IMR-90 (cell line): ENCODE measurements at regions not wholly inside any gene's neighbourhood (a gene's known extent, or its start where the extent isn't known, plus 50 kb on each side); places are given as distances from the start of the nearest gene placed in this dataset.

Experiments
- ATAC-seq: fragments of 200-7000 bp; cut with Tn5 transposase; 2 replicates; pipeline ENCODE4 v1.9.1; 2020; ENCODE audit warnings: low read depth, mild to moderate bottlenecking, moderate library complexity
- BruUV-seq: library from RNA; stranded (reverse); fragments of 400-500 nt; replicated peaks from 2 replicates; lab custom pipeline; 2021; lab: Mats Ljungman, UMichigan
- CTCF ChIA-PET: fragments of 300-600 bp; formaldehyde crosslinking; extraction: SDS; loops from one replicate; lab custom pipeline; 2021; ENCODE audit warnings: antibody characterized with exemption; lab: Yijun Ruan, JAX
- POLR2A ChIA-PET: fragments of 300-600 bp; sonication (Branson Sonifier 250); formaldehyde crosslinking; loops from one replicate; lab custom pipeline; 2022; ENCODE audit warnings: antibody characterized with exemption; ENCODE audit not compliant: unreplicated experiment; lab: Charles Lee
- DNase-seq: peaks from one replicate; pipeline ENCODE4 v3.0.0; 2013
- H2AFZ ChIP-seq: replicated peaks from 2 replicates; pipeline ENCODE3; 2013; ENCODE audit warnings: low read length, mild to moderate bottlenecking; ENCODE audit not compliant: poor library complexity
- H2AK5ac ChIP-seq: 2 replicates; pipeline ENCODE4 v1.6.1; 2013; ENCODE audit warnings: low read depth, low read length, inconsistent platforms
- H2AK9ac ChIP-seq: replicated peaks from 2 replicates; pipeline ENCODE3; 2013; ENCODE audit warnings: mild to moderate bottlenecking, low read depth, low read length, moderate library complexity; ENCODE audit not compliant: poor library complexity
- H2BK120ac ChIP-seq: 2 replicates; pipeline ENCODE4 v1.6.1; 2013; ENCODE audit warnings: low read depth, low read length, inconsistent platforms
- H2BK15ac ChIP-seq: 3 replicates; pipeline ENCODE4 v1.6.1; 2013; ENCODE audit warnings: low read depth, low read length, inconsistent platforms
- H2BK20ac ChIP-seq: 2 replicates; pipeline ENCODE4 v1.6.1; 2013; ENCODE audit warnings: low read depth, mild to moderate bottlenecking, inconsistent platforms, low read length, moderate library complexity
- H2BK5ac ChIP-seq: 2 replicates; pipeline ENCODE4 v1.6.1; 2013; ENCODE audit warnings: mild to moderate bottlenecking, low read depth, low read length, inconsistent platforms; ENCODE audit not compliant: poor library complexity, severe bottlenecking
- H3K14ac ChIP-seq: replicated peaks from 2 replicates; pipeline ENCODE4 v1.6.1; 2013; ENCODE audit warnings: low read depth, low read length, inconsistent platforms
- H3K18ac ChIP-seq: 2 replicates; pipeline ENCODE4 v1.6.1; 2013; ENCODE audit warnings: low read depth, low read length, control low read depth
- H3K23ac ChIP-seq: 2 replicates; pipeline ENCODE4 v1.6.1; 2013; ENCODE audit warnings: low read depth, low read length, inconsistent platforms
- H3K27ac ChIP-seq: 2 replicates; pipeline ENCODE4 v1.5.1; 2013; ENCODE audit warnings: mild to moderate bottlenecking, control low read depth, low read length; ENCODE audit not compliant: insufficient read depth
- H3K27me3 ChIP-seq: 2 replicates; pipeline ENCODE4 v1.6.1; 2013; ENCODE audit warnings: low read length; ENCODE audit not compliant: control insufficient read depth, insufficient read depth
- H3K36me3 ChIP-seq: 2 replicates; pipeline ENCODE4 v1.6.1; 2013; ENCODE audit warnings: low read length, mixed read lengths; ENCODE audit not compliant: control insufficient read depth, insufficient read depth
- H3K4ac ChIP-seq: 2 replicates; pipeline ENCODE4 v1.6.1; 2013; ENCODE audit warnings: low read depth, low read length, inconsistent platforms
- H3K4me1 ChIP-seq: 2 replicates; pipeline ENCODE4 v1.6.1; 2013; ENCODE audit warnings: low read length, mixed read lengths; ENCODE audit not compliant: control insufficient read depth, insufficient read depth
- H3K4me2 ChIP-seq: 2 replicates; pipeline ENCODE4 v1.6.1; 2013; ENCODE audit warnings: low read depth, mild to moderate bottlenecking, control low read depth, low read length, moderate library complexity
- H3K4me3 ChIP-seq: 2 replicates; pipeline ENCODE4 v1.5.1; 2013; ENCODE audit warnings: low read depth, mild to moderate bottlenecking, control low read depth, low read length, moderate library complexity; ENCODE audit not compliant: insufficient read depth
- H3K56ac ChIP-seq: 2 replicates; pipeline ENCODE4 v1.6.1; 2013; ENCODE audit warnings: low read length, inconsistent platforms; ENCODE audit not compliant: insufficient read depth; ENCODE audit errors: extremely low read depth
- H3K79me1 ChIP-seq, 2 experiments: 2 replicates each; pipeline ENCODE4 v1.6.1; 2013; ENCODE audit warnings: low read length in 2 of 2, inconsistent platforms in 1 of 2, low read depth in 1 of 2
- H3K9ac ChIP-seq: 2 replicates; pipeline ENCODE4 v1.6.1; 2013; ENCODE audit warnings: low read depth, low read length, control low read depth
- H3K9me1 ChIP-seq: 2 replicates; pipeline ENCODE4 v1.6.1; 2013; ENCODE audit warnings: low read length, inconsistent platforms; ENCODE audit not compliant: insufficient read depth
- H3K9me3 ChIP-seq: 2 replicates; pipeline ENCODE4 v1.6.1; 2013; ENCODE audit warnings: low read length; ENCODE audit not compliant: control insufficient read depth, insufficient read depth
- H4K20me1 ChIP-seq: 2 replicates; pipeline ENCODE4 v1.6.1; 2013; ENCODE audit warnings: low read length, inconsistent platforms; ENCODE audit not compliant: insufficient read depth
- H4K5ac ChIP-seq: 2 replicates; pipeline ENCODE4 v1.6.1; 2013; ENCODE audit warnings: mild to moderate bottlenecking, low read depth, low read length, control low read depth
- H4K8ac ChIP-seq, 2 experiments: 2 replicates each; pipeline ENCODE4 v1.6.1; 2013; ENCODE audit warnings: low read depth in 2 of 2, low read length in 2 of 2, control low read depth in 1 of 2, inconsistent platforms in 1 of 2
- H4K91ac ChIP-seq: 2 replicates; pipeline ENCODE4 v1.6.1; 2013; ENCODE audit warnings: low read depth, low read length, inconsistent platforms; ENCODE audit not compliant: insufficient read depth
- MAZ ChIP-seq: IDR thresholded peaks from 2 replicates; pipeline ENCODE4 v1.6.1; 2012; ENCODE audit warnings: low read depth, mild to moderate bottlenecking, low read length, improper control_type of control experiment, moderate library complexity, borderline replicate concordance
- RCOR1 ChIP-seq: IDR thresholded peaks from 2 replicates; pipeline ENCODE4 v1.6.1; 2012; ENCODE audit warnings: mild to moderate bottlenecking, low read length, improper control_type of control experiment; ENCODE audit not compliant: insufficient replicate concordance
- WGBS, 2 experiments: methylation state at CpG; one replicate each; pipeline versions ENCODE4 v1.1.5 to v1.1.7; 2013; ENCODE audit warnings: missing lambda C conversion rate in 2 of 2; ENCODE audit not compliant: insufficient read length in 1 of 2; ENCODE audit errors: extremely low coverage in 2 of 2; 5-methylcytosine and 5-hydroxymethylcytosine counted together
- dilution Hi-C: fragments of 300-500 bp; cut with HindIII; formaldehyde crosslinking; loops from one replicate; pipeline ENCODE4 v1.14.3; 2018; ENCODE audit warnings: low sequenced_read_pairs; ENCODE audit not compliant: unreplicated experiment
- in situ Hi-C: fragments of 300-500 bp; cut with MboI; formaldehyde crosslinking; loops from 3 replicates; pipeline ENCODE4 v1.14.3; 2019; ENCODE audit warnings: low sequenced_read_pairs, inconsistent platforms, mixed read lengths
- intact Hi-C: fragments of 100-400 bp; cut with micrococcal nuclease; formaldehyde crosslinking; loops from 2 replicates; pipeline ENCODE4 v1.10.0; 2022
- TF ChIP-seq, protein P1 (sequence below): fragments of 150-350 bp; IDR thresholded peaks from 2 replicates; pipeline ENCODE4 v1.6.1; 2017; ENCODE audit warnings: mild to moderate bottlenecking, antibody characterized with exemption, low read length, low read depth

DNA sequence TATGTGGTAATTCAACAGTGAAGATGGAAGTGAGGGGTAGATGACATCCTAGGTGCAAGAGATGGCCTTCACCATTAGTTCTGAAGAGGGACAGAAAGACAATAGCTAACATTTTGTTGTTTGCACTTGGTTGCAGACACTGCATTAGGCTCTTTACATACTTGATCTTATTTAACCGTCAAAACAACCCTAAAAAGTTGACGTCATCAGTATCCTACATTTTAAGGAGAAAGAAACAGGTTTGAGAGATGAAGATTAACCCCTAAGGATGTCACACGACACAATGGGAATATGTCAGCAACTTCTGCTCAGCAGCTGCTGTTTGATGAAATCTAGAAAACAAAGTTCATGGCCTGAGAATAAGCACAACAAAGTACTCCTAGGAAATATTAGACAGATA, 72.6 kb upstream of the MC3R start:
- TF ChIP-seq RCOR1, result no peak
- TF ChIP-seq, protein P1, sequence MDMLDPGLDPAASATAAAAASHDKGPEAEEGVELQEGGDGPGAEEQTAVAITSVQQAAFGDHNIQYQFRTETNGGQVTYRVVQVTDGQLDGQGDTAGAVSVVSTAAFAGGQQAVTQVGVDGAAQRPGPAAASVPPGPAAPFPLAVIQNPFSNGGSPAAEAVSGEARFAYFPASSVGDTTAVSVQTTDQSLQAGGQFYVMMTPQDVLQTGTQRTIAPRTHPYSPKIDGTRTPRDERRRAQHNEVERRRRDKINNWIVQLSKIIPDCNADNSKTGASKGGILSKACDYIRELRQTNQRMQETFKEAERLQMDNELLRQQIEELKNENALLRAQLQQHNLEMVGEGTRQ, result no peak
- TF ChIP-seq MAZ, result no peak
- Histone ChIP-seq H3K27me3 (no peaks in the 10 kb centered on the region), H3K56ac (no peak overlapping the region), H2BK5ac (no peak overlapping the region), H3K4me3 (no peak overlapping the region), H2AK5ac (no peak overlapping the region), H3K9me3 (peaks cover 20% of the 10 kb centered on the region), H3K27ac (no peak overlapping the region), H4K8ac (no peak overlapping the region), H3K36me3 (no peaks in the 10 kb centered on the region), H3K18ac (no peak overlapping the region), H3K79me1 (no peaks in the 10 kb centered on the region), H4K91ac (no peak overlapping the region), H4K20me1 (no peaks in the 10 kb centered on the region), H3K14ac (no peak overlapping the region), H3K4me1 (no peaks in the 10 kb centered on the region), H3K9me1 (no peaks in the 10 kb centered on the region), H3K4me2 (no peak overlapping the region), H3K23ac (no peak overlapping the region), H3K4ac (no peak overlapping the region), H3K9ac (no peak overlapping the region), H2BK120ac (no peak overlapping the region), H4K5ac (no peak overlapping the region), H2AFZ (no peak overlapping the region), H2BK20ac (no peak overlapping the region), H2BK15ac (no peak overlapping the region), H2AK9ac (no peak overlapping the region)
- intact Hi-C loops (no loop called here), dilution Hi-C loops (no loop called here), in situ Hi-C loops (no loop called here)
- DNase-seq (no peak), ATAC-seq (no peak)
- ChIA-PET POLR2A (no interaction called here), CTCF (no interaction called here)
- BruUV-seq, result no TSS peak
- no CpG with 5 or more reads among the region's 3 CpGs for WGBS, 2 experiments
